ENCODE measurements at regions not wholly inside any gene's neighbourhood (a gene's known extent, or its start where the extent isn't known, plus 50 kb on each side); places are given as distances from the start of the nearest gene placed in this dataset. TPM values are rescaled to one million over a fixed set of nuclear protein-coding genes. Genes with fewer than 3 reads are reported as not detected.
"Not testable (repeated sequence)": the region's sequence is repeated elsewhere in the genome, so short reads cannot be mapped to it uniquely, and the experiment has no call there.

DNA sequence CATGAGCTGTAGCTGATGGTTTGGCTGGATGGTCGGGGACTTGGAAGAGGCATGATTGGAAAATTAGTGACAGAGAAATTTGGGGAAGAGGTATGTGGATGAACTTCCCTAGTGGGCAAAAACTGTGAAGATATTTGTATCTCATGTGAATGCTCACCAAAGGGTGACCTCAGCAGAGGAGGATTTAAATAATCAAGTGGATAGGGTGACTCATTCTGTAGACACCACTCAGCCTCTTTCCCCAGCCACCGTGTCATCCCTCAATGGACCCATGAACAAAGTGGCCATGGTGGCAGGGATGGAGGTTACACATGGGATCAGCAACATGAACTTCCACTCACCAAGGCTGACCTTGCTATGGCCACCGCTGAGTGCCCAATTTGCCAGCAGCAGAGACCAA is 60.8 kb upstream of the KRAS start:
- no peaks in the 10 kb centered on the region for H3K4me1 ChIP-seq
- DNase-seq: no peak
- no peak overlapping the region for H3K27ac ChIP-seq
- H3K27me3 ChIP-seq: no peaks in the 10 kb centered on the region
- no peak overlapping the region for H3K4me3 ChIP-seq (replicated peaks in 1 of 3)
- H3K9me3 ChIP-seq: no peaks in the 10 kb centered on the region
- intact Hi-C loops (cut with DNase I): no loop called here
- H3K36me3 ChIP-seq: no peaks in the 10 kb centered on the region
- TF ChIP-seq, protein P1, sequence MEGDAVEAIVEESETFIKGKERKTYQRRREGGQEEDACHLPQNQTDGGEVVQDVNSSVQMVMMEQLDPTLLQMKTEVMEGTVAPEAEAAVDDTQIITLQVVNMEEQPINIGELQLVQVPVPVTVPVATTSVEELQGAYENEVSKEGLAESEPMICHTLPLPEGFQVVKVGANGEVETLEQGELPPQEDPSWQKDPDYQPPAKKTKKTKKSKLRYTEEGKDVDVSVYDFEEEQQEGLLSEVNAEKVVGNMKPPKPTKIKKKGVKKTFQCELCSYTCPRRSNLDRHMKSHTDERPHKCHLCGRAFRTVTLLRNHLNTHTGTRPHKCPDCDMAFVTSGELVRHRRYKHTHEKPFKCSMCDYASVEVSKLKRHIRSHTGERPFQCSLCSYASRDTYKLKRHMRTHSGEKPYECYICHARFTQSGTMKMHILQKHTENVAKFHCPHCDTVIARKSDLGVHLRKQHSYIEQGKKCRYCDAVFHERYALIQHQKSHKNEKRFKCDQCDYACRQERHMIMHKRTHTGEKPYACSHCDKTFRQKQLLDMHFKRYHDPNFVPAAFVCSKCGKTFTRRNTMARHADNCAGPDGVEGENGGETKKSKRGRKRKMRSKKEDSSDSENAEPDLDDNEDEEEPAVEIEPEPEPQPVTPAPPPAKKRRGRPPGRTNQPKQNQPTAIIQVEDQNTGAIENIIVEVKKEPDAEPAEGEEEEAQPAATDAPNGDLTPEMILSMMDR (IDR thresholded peaks at IDR 0.05): no peak
- no peak for TF ChIP-seq POLR2A (IDR thresholded peaks at IDR 0.05)
- WGBS, 2 donors: 79 to 97% methylated on average over 3 of the region's 3 CpGs

DNA sequence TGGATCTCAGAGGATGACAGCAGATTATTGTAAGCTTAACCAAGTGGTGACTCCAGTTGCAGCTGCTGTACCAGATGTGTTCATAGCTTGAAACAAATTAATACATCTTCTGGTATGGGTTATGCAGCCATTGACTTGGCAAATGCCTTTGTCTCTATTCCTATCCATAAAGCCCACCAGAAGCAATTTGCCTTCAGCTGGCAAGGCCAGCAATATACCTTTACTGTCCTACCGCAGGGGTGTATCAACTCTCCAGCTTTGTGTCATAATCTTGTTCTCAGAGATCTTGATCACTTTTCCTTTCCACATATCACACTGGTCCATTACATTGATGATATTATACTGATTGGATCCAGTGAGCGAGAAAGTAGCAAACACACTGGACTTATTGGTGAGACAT is 59.3 kb upstream of the KRAS start:
- H3K9me3 ChIP-seq; DNase-seq; intact Hi-C loops (cut with DNase I); H3K4me3 ChIP-seq (replicated peaks in 1 of 3); H3K36me3 ChIP-seq; H3K4me1 ChIP-seq; H3K27ac ChIP-seq; H3K27me3 ChIP-seq: not testable (repeated sequence)
- WGBS, 2 donors: 97 to 100% methylated on average over 2 of the region's 2 CpGs

DNA sequence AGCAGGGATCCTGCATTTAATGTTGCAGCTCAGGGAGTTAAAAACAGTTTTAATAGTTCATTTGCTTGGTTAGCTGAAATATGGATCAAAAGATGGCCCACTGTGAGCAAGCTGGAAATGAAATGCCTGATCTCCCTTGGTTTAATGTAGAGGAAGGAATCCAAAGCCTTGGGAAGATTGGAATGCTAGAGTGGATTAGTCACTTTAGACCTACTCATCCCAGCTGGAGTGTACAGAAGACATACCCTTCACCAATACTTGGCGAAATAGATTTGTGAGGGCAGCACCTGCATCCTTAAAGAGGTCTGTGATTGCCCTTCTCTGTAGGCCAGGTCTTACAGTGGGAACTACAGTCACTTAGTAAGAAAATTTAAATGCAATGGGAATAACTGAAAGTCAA is 58.0 kb upstream of the KRAS start:
- Histone ChIP-seq H3K4me1 (no peaks in the 10 kb centered on the region), H3K36me3 (no peaks in the 10 kb centered on the region), H3K27me3 (no peaks in the 10 kb centered on the region), H3K4me3 (replicated peaks in 1 of 3) (no peak overlapping the region), H3K27ac (no peak overlapping the region), H3K9me3 (no peaks in the 10 kb centered on the region)
- WGBS, 2 donors: 78 to 84% methylated on average over 1 of the region's 1 CpG
- intact Hi-C loops (cut with DNase I): no loop called here
- no peak for DNase-seq
- TF ChIP-seq, protein P1 (IDR thresholded peaks at IDR 0.05): no peak
- no peak for TF ChIP-seq POLR2A (IDR thresholded peaks at IDR 0.05)

DNA sequence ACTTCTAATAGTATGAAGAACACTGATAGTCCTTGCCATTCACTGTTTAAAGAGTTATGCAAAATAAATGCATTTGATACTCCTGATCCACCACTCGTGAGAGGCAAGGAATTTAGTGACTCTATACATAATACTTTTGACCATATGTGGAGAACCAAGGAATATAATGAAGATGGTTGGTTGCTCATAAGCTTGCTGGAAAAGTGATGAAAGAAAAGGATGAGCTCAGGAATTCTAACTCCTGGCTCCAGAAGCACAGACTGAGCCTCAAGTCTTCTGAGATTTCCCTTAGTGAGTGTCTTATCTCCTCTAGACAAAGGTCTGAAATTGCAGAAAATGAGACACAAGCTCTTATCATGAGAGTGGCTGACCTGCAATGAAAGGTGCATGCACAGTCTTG is 57.1 kb upstream of the KRAS start:
- Histone ChIP-seq H3K27me3 (no peaks in the 10 kb centered on the region), H3K27ac (no peak overlapping the region), H3K9me3 (no peaks in the 10 kb centered on the region), H3K4me3 (replicated peaks in 1 of 3) (no peak overlapping the region), H3K4me1 (no peaks in the 10 kb centered on the region), H3K36me3 (no peaks in the 10 kb centered on the region)
- intact Hi-C loops (cut with DNase I): no loop called here
- 62 to 69% methylated on average over 1 of the region's 1 CpG for WGBS, 2 donors
- no peak for DNase-seq
- TF ChIP-seq POLR2A (IDR thresholded peaks at IDR 0.05): no peak
- TF ChIP-seq, protein P1 (IDR thresholded peaks at IDR 0.05): no peak

DNA sequence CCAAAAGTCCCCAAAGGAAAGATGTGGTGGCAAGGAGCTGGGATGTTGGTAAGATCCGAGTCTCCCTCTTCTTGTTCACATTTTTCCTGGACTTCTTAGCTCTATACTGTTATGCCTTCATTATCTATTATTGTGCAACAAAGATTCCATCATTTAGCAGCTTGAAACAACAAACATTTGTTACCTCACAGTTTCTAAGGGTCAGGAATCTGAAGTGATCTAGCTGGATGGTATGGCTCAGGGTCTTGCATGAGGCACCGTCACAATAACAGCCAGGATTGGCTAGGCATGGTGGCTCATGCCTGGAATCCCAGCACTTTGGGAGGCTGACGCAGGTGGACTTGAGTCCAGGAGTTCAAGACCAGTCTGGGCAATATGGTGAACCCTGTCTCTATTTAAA is 51.1 kb upstream of the KRAS start:
- no peak overlapping the region for H3K4me3 ChIP-seq (replicated peaks in 1 of 3)
- H3K27me3 ChIP-seq: no peaks in the 10 kb centered on the region
- no peaks in the 10 kb centered on the region for H3K4me1 ChIP-seq
- no peaks in the 10 kb centered on the region for H3K9me3 ChIP-seq
- no peak for DNase-seq
- intact Hi-C loops (cut with DNase I): no loop called here
- TF ChIP-seq POLR2A (IDR thresholded peaks at IDR 0.05): no peak
- TF ChIP-seq, protein P1 (IDR thresholded peaks at IDR 0.05): no peak
- H3K27ac ChIP-seq: no peak overlapping the region
- H3K36me3 ChIP-seq: no peaks in the 10 kb centered on the region
- 70 to 92% methylated on average over 3 of the region's 3 CpGs for WGBS, 2 donors

Small RNA genes lying in the stretch of these regions (small RNA-seq; reads per million reads assigned to genes)
- gene AC092451.1 (not detected), gene RNU4-67P (not detected)

Data from thyroid gland (tissue), 4 donors.